ENCODE measurements at regions not wholly inside any gene's neighbourhood (a gene's known extent, or its start where the extent isn't known, plus 50 kb on each side); places are given as distances from the start of the nearest gene placed in this dataset.
A peak's percentile ranks its signal among the peaks of the same experiment; 100 is the strongest.

DNA sequence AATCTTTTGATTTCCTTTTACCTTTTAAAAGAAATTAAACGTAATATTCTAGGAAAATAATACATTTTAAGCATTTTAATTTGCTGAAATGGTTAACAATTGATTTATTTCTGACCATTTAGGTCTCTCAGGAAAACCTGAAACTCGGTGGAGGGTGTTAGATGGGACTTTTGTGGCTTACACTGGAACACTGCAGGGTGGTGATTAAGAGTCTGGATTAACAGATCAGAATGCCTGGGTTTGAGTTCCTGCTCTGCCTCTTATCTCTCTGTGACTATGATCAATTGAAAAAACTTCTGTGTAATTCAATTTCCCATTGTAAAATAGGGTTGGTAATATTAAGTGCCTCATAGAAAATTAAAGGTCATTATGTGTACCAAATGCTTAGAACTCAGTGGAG lies 168.7 kb downstream of the UBE2E3 start:
- no peak for DNase-seq (ENCODE audit: low read depth in 2 of 2)

DNA sequence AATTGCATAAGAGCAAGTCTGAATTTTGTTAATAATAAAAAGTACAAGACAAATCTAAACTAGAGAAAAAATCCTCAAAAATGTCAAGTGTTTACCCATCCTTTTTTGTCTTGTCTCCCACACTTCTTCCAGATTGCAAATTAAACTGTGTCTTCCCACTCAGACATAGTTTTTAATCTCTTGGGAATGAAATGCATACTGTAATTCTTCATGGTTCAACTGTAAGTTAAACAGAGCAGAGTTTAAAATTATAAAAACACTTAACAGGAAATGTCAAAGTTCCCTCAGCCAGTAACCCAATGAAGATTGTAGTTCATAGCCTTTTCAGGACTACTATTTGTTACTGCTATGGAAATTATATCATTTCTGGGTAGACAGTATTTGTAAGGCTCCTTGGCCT lies 171.8 kb downstream of the UBE2E3 start:
- DNase-seq (ENCODE audit: low read depth in 2 of 2): no peak

DNA sequence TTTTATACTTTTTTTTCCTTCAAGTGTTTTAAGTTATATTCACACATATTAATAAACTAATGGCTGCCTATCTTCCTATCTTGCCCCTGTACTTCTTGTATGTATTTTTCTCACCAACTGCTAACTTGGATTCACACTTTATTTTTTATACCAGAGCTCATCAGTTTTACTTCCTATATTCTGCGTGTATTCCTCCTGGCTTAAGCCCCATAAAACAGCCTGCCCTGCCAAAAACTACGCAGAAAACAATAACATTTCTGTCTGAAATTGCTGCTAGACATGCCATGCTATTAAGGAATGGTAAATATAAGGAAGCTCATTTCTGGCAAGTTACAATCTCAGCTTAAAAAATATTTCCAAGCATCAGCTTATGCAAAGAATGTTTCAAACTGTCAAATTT lies 172.3 kb downstream of the UBE2E3 start:
- no peak for DNase-seq (ENCODE audit: low read depth in 2 of 2)

- no peak for DNase-seq (ENCODE audit: low read depth in 2 of 2)
These were observed 173.5 kb downstream of the UBE2E3 start for GRCh38 chr2:181153886-181154285.

- no peak for DNase-seq (ENCODE audit: low read depth in 2 of 2)
These were observed 176.9 kb downstream of the UBE2E3 start for GRCh38 chr2:181157326-181157725.

- DNase-seq (ENCODE audit: low read depth in 2 of 2): no peak
These were observed 178.0 kb downstream of the UBE2E3 start for GRCh38 chr2:181158427-181158826.

DNA sequence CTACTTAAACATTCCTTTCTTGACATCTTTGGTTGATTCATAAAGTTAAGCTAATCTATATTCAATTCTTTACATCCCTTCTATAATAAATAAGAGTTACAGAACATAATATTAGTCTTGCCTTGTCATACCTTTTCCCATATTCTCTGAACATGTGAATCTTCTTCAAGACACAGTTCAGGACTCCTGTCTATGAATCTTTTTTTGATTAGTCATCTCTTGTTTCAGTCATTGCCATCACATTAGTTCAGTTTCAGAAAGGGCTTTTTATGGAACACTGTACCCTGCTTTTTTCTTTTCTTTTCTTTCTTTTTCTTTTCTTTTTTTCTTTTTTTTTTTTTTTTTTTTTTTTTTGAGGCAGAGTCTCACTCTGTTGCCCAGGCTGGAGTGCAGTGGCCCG lies 181.2 kb downstream of the UBE2E3 start:
- DNase-seq (ENCODE audit: low read depth in 2 of 2): no peak

DNA sequence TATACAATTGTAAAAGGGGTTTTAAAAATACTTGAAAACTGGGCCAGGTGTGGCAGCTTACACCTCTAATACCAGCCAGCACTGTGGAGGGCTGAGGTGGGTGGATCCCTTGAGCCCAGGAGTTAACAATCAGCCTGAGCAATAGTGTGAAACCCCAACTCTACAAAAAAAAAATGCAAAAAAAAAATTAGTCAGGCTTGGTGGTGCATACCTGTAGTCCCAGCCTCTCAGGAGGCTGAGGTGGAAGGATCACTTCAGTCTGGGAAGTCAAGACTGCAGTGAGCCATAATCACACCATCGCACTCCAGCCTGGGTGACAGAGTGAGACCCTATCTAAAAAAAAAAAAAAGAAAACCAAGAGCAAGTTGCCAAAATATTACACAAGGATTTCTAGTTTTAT lies 182.7 kb downstream of the UBE2E3 start:
- peak in 1 of 2 donors; percentile 25 for DNase-seq (ENCODE audit: low read depth in 2 of 2)

GRCh38 chr2:181163691-181164090 lies 183.3 kb downstream of the UBE2E3 start:
- no peak for DNase-seq (ENCODE audit: low read depth in 2 of 2)

GRCh38 chr2:181164699-181165098 lies 184.3 kb downstream of the UBE2E3 start:
- DNase-seq (ENCODE audit: low read depth in 2 of 2): no peak

GRCh38 chr2:181165199-181165868 lies 184.9 kb downstream of the UBE2E3 start:
- DNase-seq (ENCODE audit: low read depth in 2 of 2): no peak

GRCh38 chr2:181169503-181169902 lies 189.1 kb downstream of the UBE2E3 start:
- no peak for DNase-seq (ENCODE audit: low read depth in 2 of 2)

DNA sequence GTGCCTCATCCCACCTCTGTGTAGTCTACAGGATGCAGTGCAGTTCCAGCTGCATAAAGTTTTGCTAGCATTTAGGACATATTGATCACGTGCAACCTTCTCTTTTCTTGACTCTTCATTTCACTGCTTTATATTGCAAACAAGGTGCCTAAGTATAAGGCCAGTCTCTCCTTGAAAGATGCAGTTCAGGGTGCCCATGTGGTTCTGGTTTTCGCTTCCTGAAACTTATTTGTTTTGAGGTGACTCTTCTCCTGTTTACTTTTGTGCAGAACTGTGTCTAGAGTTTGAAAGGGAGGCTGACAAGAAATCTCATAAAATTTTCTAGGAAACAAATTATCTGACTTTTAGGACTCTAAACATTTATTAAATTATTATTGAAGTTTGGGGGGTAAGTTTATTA lies 189.9 kb downstream of the UBE2E3 start:
- DNase-seq (ENCODE audit: low read depth in 2 of 2): no peak

DNA sequence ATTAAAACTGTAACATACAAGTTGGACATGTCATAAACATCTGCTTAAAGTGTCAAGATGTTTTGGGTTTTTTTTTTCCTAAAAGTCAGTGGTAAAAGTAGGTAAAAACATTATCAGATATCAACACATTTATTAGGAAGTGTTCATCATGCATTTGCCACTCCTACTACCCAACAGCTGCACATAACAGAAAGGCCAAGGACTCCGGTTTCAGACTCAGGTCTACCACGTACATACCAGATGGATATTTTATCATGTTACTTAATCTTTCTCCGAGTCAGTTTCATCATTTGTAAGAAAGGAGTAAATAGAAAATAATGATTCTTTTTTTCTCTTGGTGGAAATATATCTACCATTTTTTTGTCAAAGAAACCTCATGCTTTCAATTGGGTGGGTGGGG lies 192.3 kb downstream of the UBE2E3 start:
- DNase-seq (ENCODE audit: low read depth in 2 of 2): no peak

- no peak for DNase-seq (ENCODE audit: low read depth in 2 of 2)
These were observed 194.5 kb downstream of the UBE2E3 start for GRCh38 chr2:181174611-181175580.

- no peak for DNase-seq (ENCODE audit: low read depth in 2 of 2)
These were observed 196.1 kb downstream of the UBE2E3 start for GRCh38 chr2:181176540-181176939.

DNA sequence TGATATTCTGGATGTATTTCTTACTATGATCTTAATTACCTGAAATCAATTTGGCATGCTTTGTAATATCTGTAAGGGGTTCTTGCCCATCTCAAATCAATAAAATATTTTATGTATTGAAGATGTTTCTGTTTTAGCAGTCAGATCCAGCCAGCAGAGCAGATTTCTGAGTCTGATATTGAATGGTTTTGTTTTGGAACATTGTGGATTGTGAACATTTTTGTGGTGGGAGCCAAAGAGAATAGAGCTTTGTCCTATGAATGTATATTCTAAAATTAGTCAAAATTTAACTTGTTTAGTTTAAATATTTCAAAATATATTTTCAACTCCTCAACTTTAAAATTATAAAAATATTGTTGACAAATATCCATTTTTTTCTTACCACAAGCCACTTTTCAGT lies 197.0 kb downstream of the UBE2E3 start:
- DNase-seq (ENCODE audit: low read depth in 2 of 2): no peak

- no peak for DNase-seq (ENCODE audit: low read depth in 2 of 2)
These were observed 197.7 kb downstream of the UBE2E3 start for GRCh38 chr2:181178130-181178529.

DNA sequence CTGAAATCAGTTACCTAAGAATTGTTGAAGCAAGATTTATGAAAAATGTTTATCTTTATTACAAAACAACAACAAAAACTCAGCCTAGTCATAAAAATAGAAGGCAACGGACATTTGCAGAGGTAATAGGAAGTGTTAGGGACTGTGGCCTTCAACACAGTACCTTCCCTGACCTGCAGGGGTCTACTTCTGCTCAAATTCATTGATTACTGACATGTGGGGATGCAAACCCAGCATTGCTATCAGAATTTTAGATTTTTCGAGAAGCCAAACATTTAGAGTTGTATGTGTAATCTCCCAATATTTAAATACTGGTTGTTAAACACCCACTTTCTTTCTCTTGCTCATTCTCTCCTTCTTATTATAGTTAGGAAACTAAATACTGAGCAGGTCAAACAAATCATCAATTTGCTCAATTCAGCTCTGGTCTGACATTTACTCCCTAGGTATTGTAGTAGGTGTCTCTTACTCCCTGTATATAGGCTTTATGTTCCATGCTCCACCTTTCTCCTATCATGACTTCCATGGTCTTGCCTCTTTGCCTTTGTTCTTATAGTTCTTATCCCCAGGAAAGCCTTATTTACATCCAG lies 198.5 kb downstream of the UBE2E3 start:
- no peak for DNase-seq (ENCODE audit: low read depth in 2 of 2)

DNA sequence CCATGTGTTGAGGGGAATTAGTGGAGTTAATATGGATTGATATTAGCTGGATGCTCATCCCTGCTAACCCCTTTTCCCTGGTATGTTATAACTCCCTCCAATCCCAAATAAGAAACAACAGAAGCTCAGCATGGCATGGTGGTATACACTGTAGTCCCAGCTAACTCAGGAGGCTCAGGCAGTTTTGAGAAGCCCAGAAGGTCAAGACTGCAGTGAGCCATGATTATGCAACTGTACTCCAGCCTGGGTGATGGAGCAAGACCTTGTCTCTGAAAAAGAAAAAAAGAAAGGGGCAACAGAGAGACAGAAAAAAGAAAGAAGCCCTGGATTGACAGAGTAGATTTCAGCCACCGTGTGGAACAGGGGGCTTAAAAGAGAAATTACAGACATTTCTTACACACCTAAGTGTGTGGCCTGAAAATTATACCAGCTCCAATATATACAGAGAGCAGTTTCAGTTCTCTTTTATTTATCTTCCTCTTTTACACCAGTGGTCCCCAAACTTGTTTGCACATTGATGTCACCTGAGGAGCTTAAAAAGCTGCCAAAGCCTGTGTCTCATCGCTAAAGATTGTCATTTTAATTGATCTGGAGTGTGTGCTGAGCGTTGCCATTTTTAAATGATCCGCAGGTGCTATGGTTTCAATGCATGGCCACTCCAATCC lies 203.6 kb downstream of the UBE2E3 start:
- no peak for DNase-seq (ENCODE audit: low read depth in 2 of 2)

GRCh38 chr2:181185421-181185820 lies 205.0 kb downstream of the UBE2E3 start:
- DNase-seq (ENCODE audit: low read depth in 2 of 2): no peak

GRCh38 chr2:181185948-181186347 lies 205.5 kb downstream of the UBE2E3 start:
- DNase-seq (ENCODE audit: low read depth in 2 of 2): no peak

Measured in stimulated activated CD8-positive, alpha-beta memory T cell treated with anti-CD3 and anti-CD28 coated beads, Interleukin-7, amount 100 ng/mL, for 4 hours (primary cell).